ENCODE measurements at regions not wholly inside any gene's neighbourhood (a gene's known extent, or its start where the extent isn't known, plus 50 kb on each side); places are given as distances from the start of the nearest gene placed in this dataset.

- no peak for TF ChIP-seq CTCF (conservative IDR thresholded peaks at IDR 0.05)
- TF ChIP-seq EZH2 (IDR thresholded peaks at IDR 0.05; ENCODE audit: low read depth): no peak
- ChIA-PET CTCF (interaction anchor here (0.6 kb wide), 1 partner anchor 153 kb away, joined by 3 read pairs; no protein-coding TSS in a partner anchor), POLR2A (ENCODE audit: unreplicated experiment) (no interaction called here)
- no peak overlapping the region for H3K4me2 ChIP-seq
- peak in 1 of 2 experiments; percentile 1 for DNase-seq
- peaks cover 55% of the 10 kb centered on the region for H3K4me1 ChIP-seq (replicated peaks; ENCODE audit: insufficient read depth)
- no peaks in the 10 kb centered on the region for H4K20me1 ChIP-seq (ENCODE audit: insufficient read depth)
- no peak overlapping the region for H3K27ac ChIP-seq
- H2AFZ ChIP-seq: no peak overlapping the region
- no peaks in the 10 kb centered on the region for H3K27me3 ChIP-seq (ENCODE audit: insufficient read depth, low read depth)
- H3K79me2 ChIP-seq (ENCODE audit: low read depth): no peaks in the 10 kb centered on the region
- no peaks in the 10 kb centered on the region for H3K9me2 ChIP-seq (ENCODE audit: insufficient read depth)
- intact Hi-C loops (cut with micrococcal nuclease; ENCODE audit: unreplicated experiment): no loop called here
- no TSS peak for BruUV-seq (replicated peaks)
- H3K36me3 ChIP-seq (ENCODE audit: low read depth): no peaks in the 10 kb centered on the region
- H3K4me3 ChIP-seq: no peak overlapping the region
- no peaks in the 10 kb centered on the region for H3K9me3 ChIP-seq (ENCODE audit: insufficient read depth, low read depth)
- H3F3A ChIP-seq (ENCODE audit: insufficient read depth, low read depth): peaks cover 35% of the 10 kb centered on the region
Measured at GRCh38 chr2:47304654-47305053, 64.5 kb upstream of the EPCAM start.

- POLR2A ChIA-PET (ENCODE audit: unreplicated experiment): no interaction called here
- H3K27me3 ChIP-seq (ENCODE audit: insufficient read depth, low read depth): no peaks in the 10 kb centered on the region
- intact Hi-C loops (cut with micrococcal nuclease; ENCODE audit: unreplicated experiment): no loop called here
- CTCF ChIA-PET: no interaction called here
- H3K4me1 ChIP-seq (replicated peaks; ENCODE audit: insufficient read depth): peaks cover 49% of the 10 kb centered on the region
- H3K27ac ChIP-seq: no peak overlapping the region
- H3K9me2 ChIP-seq (ENCODE audit: insufficient read depth): no peaks in the 10 kb centered on the region
- H2AFZ ChIP-seq: no peak overlapping the region
- H3F3A ChIP-seq (ENCODE audit: insufficient read depth, low read depth): peaks cover 24% of the 10 kb centered on the region; the same call in 1 of the 2 replicates
- H3K36me3 ChIP-seq (ENCODE audit: low read depth): no peaks in the 10 kb centered on the region
- no peaks in the 10 kb centered on the region for H4K20me1 ChIP-seq (ENCODE audit: insufficient read depth)
- BruUV-seq (replicated peaks): no TSS peak
- H3K4me2 ChIP-seq: no peak overlapping the region
- TF ChIP-seq CTCF (conservative IDR thresholded peaks at IDR 0.05) (no peak), EZH2 (IDR thresholded peaks at IDR 0.05; ENCODE audit: low read depth) (no peak)
- DNase-seq: peak in 1 of 2 experiments; percentile 35
- H3K9me3 ChIP-seq (ENCODE audit: insufficient read depth, low read depth): no peaks in the 10 kb centered on the region
- no peaks in the 10 kb centered on the region for H3K79me2 ChIP-seq (ENCODE audit: low read depth)
- no peak overlapping the region for H3K4me3 ChIP-seq
Measured at GRCh38 chr2:47303341-47304148, 65.6 kb upstream of the EPCAM start.

- no peaks in the 10 kb centered on the region for H4K20me1 ChIP-seq (ENCODE audit: insufficient read depth)
- no peak for DNase-seq
- no TSS peak for BruUV-seq (replicated peaks)
- intact Hi-C loops (cut with micrococcal nuclease; ENCODE audit: unreplicated experiment): no loop called here
- peaks cover 41% of the 10 kb centered on the region for H3K4me1 ChIP-seq (replicated peaks; ENCODE audit: insufficient read depth)
- ChIA-PET CTCF (interaction anchor here (0.5 to 0.6 kb wide), 2 partner anchors 29 to 84 kb away, joined by 3 to 11 read pairs; no protein-coding TSS in a partner anchor), POLR2A (ENCODE audit: unreplicated experiment) (no interaction called here)
- peaks cover 13% of the 10 kb centered on the region; the same call in 1 of the 2 replicates for H3F3A ChIP-seq (ENCODE audit: insufficient read depth, low read depth)
- H3K4me2 ChIP-seq: no peak overlapping the region
- no peaks in the 10 kb centered on the region for H3K36me3 ChIP-seq (ENCODE audit: low read depth)
- H3K79me2 ChIP-seq (ENCODE audit: low read depth): no peaks in the 10 kb centered on the region
- H3K4me3 ChIP-seq: no peak overlapping the region
- no peak overlapping the region for H2AFZ ChIP-seq
- TF ChIP-seq EZH2 (IDR thresholded peaks at IDR 0.05; ENCODE audit: low read depth) (no peak), CTCF (conservative IDR thresholded peaks at IDR 0.05) (no peak)
- H3K9me3 ChIP-seq (ENCODE audit: insufficient read depth, low read depth): 0 out of 2 replicates have a peak, but pooled peaks cover 3% of the 10 kb centered on the region
- H3K27me3 ChIP-seq (ENCODE audit: insufficient read depth, low read depth): no peaks in the 10 kb centered on the region
- H3K27ac ChIP-seq: no peak overlapping the region
- H3K9me2 ChIP-seq (ENCODE audit: insufficient read depth): no peaks in the 10 kb centered on the region
Measured at GRCh38 chr2:47302308-47302707, 66.8 kb upstream of the EPCAM start.

All from PC-9 (cell line).